GM03348 (cell line): ENCODE measurements at regions not wholly inside any gene's neighbourhood (a gene's known extent, or its start where the extent isn't known, plus 50 kb on each side); places are given as distances from the start of the nearest gene placed in this dataset.
"Not testable (repeated sequence)": the region's sequence is repeated elsewhere in the genome, so short reads cannot be mapped to it uniquely, and the experiment has no call there.

Source experiments
- DNase-seq: peaks from one replicate; pipeline ENCODE4 v3.0.0; 2012; ENCODE audit warnings: low spot score

- no peak for DNase-seq
These were observed 130.7 kb upstream of the NR3C1 start for GRCh38 chr5:143533978-143534760.

GRCh38 chr5:143533475-143533874, 130.0 kb upstream of the NR3C1 start:
- no peak for DNase-seq

GRCh38 chr5:143527808-143528207, 124.3 kb upstream of the NR3C1 start:
- no peak for DNase-seq

GRCh38 chr5:143525176-143525575, 121.7 kb upstream of the NR3C1 start:
- DNase-seq = no peak

- no peak for DNase-seq
These were observed 121.0 kb upstream of the NR3C1 start for GRCh38 chr5:143524338-143524945.

- DNase-seq = no peak
These were observed 118.4 kb upstream of the NR3C1 start for GRCh38 chr5:143521846-143522400.

GRCh38 chr5:143521141-143521540, 117.7 kb upstream of the NR3C1 start:
- no peak for DNase-seq

- not testable (repeated sequence) for DNase-seq
These were observed 115.7 kb upstream of the NR3C1 start for GRCh38 chr5:143519215-143519614.

- DNase-seq = not testable (repeated sequence)
These were observed 114.3 kb upstream of the NR3C1 start for GRCh38 chr5:143517824-143518223.

- no peak for DNase-seq
These were observed 112.8 kb upstream of the NR3C1 start for GRCh38 chr5:143516249-143516648.

- DNase-seq = no peak
These were observed 112.3 kb upstream of the NR3C1 start for GRCh38 chr5:143515829-143516228.

- DNase-seq = no peak
These were observed 111.3 kb upstream of the NR3C1 start for GRCh38 chr5:143514616-143515335.

GRCh38 chr5:143513720-143514119, 110.2 kb upstream of the NR3C1 start:
- no peak for DNase-seq

GRCh38 chr5:143511736-143512135, 108.2 kb upstream of the NR3C1 start:
- DNase-seq = no peak

- no peak for DNase-seq
These were observed 106.3 kb upstream of the NR3C1 start for GRCh38 chr5:143509758-143510221.

- DNase-seq = peak; percentile 75
These were observed 103.5 kb upstream of the NR3C1 start for GRCh38 chr5:143506836-143507552.

GRCh38 chr5:143505934-143506333, 102.4 kb upstream of the NR3C1 start:
- no peak for DNase-seq

GRCh38 chr5:143505354-143505753, 101.9 kb upstream of the NR3C1 start:
- DNase-seq = no peak

GRCh38 chr5:143501310-143502044, 98.0 kb upstream of the NR3C1 start:
- peak; percentile 78 for DNase-seq

- DNase-seq = no peak
These were observed 96.1 kb upstream of the NR3C1 start for GRCh38 chr5:143499480-143500114.

- DNase-seq = no peak
These were observed 95.3 kb upstream of the NR3C1 start for GRCh38 chr5:143498821-143499220.
